K562 (cell line): ENCODE measurements at regions not wholly inside any gene's neighbourhood (a gene's known extent, or its start where the extent isn't known, plus 50 kb on each side); places are given as distances from the start of the nearest gene placed in this dataset.
"Not testable (repeated sequence)": the region's sequence is repeated elsewhere in the genome, so short reads cannot be mapped to it uniquely, and the experiment has no call there.

Experiments used
- ATF1 ChIP-seq, 2 experiments: fragments of 450-650 bp in 1 of 2; IDR thresholded peaks; 2 replicates each; pipeline ENCODE4 v1.6.1; 2016; ENCODE audit warnings: missing compliant biosample characterization in 1 of 2, missing genetic modification characterization in 1 of 2
- CEBPB ChIP-seq: fragments of 450-650 bp; IDR thresholded peaks from 2 replicates; pipeline ENCODE4 v1.6.1; 2016; ENCODE audit warnings: missing genetic modification characterization, missing compliant biosample characterization
- CHD2 ChIP-seq: IDR thresholded peaks from 2 replicates; pipeline ENCODE4 v1.6.1; 2011; ENCODE audit warnings: low read depth, low read length
- EP300 ChIP-seq: IDR thresholded peaks from 2 replicates; pipeline ENCODE4 v1.6.1; 2012; ENCODE audit warnings: low read length, improper control_type of control experiment
- MTA3 ChIP-seq: fragments of 450-650 bp; formaldehyde crosslinking; IDR thresholded peaks from 2 replicates; pipeline ENCODE4 v1.6.1; 2017; ENCODE audit warnings: mild to moderate bottlenecking, borderline replicate concordance
- PKNOX1 ChIP-seq: fragments of 450-650 bp; IDR thresholded peaks from 2 replicates; pipeline ENCODE4 v1.6.1; 2016
- SMARCC2 ChIP-seq: fragments of 450-650 bp; IDR thresholded peaks from 2 replicates; pipeline ENCODE4 v1.6.1; 2017; ENCODE audit warnings: antibody characterized with exemption, moderate library complexity, mild to moderate bottlenecking, low read depth
- SRSF9 ChIP-seq: fragments of 200-400 bp; formaldehyde crosslinking; IDR thresholded peaks from 2 replicates; pipeline ENCODE4 v1.6.1; 2017; ENCODE audit warnings: low read depth, low read length, borderline replicate concordance
- TFAM ChIP-seq: fragments of 250-450 bp; sonication (Bioruptor Pico); conservative IDR thresholded peaks from 2 replicates; pipeline ENCODE4 v1.5.0; 2021; ENCODE audit warnings: mild to moderate bottlenecking, moderate library complexity
- TF ChIP-seq, protein P1 (sequence below), 2 experiments: fragments of 450-650 bp in 1 of 2; IDR thresholded peaks; 2 replicates each; pipeline ENCODE4 v1.6.1; 2011 to 2017; ENCODE audit warnings: low read depth in 2 of 2, antibody characterized with exemption in 1 of 2, borderline replicate concordance in 1 of 2, low read length in 1 of 2, mild to moderate bottlenecking in 1 of 2, mixed read lengths in 1 of 2; ENCODE audit not compliant: control insufficient read depth in 1 of 2
- TF ChIP-seq, protein P2 (sequence below): sonication (generic); formaldehyde crosslinking; IDR thresholded peaks from 2 replicates; pipeline ENCODE4 v1.4.0; 2020; ENCODE audit warnings: mild to moderate bottlenecking, missing genetic modification reagents
- TF ChIP-seq, protein P3 (sequence below), 3 experiments: IDR thresholded peaks in 2 of 3; conservative IDR thresholded peaks in 1 of 3; 2 replicates each; pipeline ENCODE4 v1.5.1; 2011 to 2012; ENCODE audit warnings: low read length in 3 of 3, mild to moderate bottlenecking in 3 of 3, control low read depth in 2 of 3, improper control_type of control experiment in 1 of 3, inconsistent platforms in 1 of 3, low read depth in 1 of 3, mixed read lengths in 1 of 3, moderate library complexity in 1 of 3; ENCODE audit not compliant: insufficient read depth in 2 of 3

DNA sequence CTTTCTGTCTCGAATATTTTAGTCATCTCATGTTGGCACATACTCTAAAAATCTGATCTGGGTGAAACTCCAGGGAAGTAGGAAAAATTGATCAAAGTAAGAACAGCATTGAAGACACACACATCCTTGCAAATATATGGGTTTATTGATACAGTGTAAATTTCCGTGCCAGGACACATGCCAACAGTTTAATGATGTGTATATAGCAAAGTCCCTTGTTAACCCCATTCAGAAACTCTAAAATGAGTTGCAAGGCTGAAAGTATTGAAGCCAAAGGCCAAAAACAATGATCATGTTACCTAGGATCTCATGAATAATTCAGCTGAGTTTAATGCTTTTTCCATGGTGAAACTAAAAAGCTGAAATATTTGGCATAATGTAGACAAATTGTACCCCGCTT lies 62.3 kb upstream of the FAM72C start:
- TF ChIP-seq MTA3; CHD2; TFAM (CRISPR knock-in tag); SRSF9; SMARCC2; CEBPB; PKNOX1; ATF1 (CRISPR knock-in tag; IDR thresholded peaks at IDR 0.05); ATF1 (tag; IDR thresholded peaks at IDR 0.05); EP300: not testable (repeated sequence)
- TF ChIP-seq, protein P1, sequence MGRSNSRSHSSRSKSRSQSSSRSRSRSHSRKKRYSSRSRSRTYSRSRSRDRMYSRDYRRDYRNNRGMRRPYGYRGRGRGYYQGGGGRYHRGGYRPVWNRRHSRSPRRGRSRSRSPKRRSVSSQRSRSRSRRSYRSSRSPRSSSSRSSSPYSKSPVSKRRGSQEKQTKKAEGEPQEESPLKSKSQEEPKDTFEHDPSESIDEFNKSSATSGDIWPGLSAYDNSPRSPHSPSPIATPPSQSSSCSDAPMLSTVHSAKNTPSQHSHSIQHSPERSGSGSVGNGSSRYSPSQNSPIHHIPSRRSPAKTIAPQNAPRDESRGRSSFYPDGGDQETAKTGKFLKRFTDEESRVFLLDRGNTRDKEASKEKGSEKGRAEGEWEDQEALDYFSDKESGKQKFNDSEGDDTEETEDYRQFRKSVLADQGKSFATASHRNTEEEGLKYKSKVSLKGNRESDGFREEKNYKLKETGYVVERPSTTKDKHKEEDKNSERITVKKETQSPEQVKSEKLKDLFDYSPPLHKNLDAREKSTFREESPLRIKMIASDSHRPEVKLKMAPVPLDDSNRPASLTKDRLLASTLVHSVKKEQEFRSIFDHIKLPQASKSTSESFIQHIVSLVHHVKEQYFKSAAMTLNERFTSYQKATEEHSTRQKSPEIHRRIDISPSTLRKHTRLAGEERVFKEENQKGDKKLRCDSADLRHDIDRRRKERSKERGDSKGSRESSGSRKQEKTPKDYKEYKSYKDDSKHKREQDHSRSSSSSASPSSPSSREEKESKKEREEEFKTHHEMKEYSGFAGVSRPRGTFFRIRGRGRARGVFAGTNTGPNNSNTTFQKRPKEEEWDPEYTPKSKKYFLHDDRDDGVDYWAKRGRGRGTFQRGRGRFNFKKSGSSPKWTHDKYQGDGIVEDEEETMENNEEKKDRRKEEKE (IDR thresholded peaks at IDR 0.05; ENCODE audit: borderline replicate concordance in 1 of 2, control insufficient read depth in 1 of 2, low read depth in 2 of 2, low read length in 1 of 2) = not testable (repeated sequence)
- TF ChIP-seq, protein P2, sequence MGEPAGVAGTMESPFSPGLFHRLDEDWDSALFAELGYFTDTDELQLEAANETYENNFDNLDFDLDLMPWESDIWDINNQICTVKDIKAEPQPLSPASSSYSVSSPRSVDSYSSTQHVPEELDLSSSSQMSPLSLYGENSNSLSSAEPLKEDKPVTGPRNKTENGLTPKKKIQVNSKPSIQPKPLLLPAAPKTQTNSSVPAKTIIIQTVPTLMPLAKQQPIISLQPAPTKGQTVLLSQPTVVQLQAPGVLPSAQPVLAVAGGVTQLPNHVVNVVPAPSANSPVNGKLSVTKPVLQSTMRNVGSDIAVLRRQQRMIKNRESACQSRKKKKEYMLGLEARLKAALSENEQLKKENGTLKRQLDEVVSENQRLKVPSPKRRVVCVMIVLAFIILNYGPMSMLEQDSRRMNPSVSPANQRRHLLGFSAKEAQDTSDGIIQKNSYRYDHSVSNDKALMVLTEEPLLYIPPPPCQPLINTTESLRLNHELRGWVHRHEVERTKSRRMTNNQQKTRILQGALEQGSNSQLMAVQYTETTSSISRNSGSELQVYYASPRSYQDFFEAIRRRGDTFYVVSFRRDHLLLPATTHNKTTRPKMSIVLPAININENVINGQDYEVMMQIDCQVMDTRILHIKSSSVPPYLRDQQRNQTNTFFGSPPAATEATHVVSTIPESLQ = not testable (repeated sequence)
- TF ChIP-seq, protein P3, sequence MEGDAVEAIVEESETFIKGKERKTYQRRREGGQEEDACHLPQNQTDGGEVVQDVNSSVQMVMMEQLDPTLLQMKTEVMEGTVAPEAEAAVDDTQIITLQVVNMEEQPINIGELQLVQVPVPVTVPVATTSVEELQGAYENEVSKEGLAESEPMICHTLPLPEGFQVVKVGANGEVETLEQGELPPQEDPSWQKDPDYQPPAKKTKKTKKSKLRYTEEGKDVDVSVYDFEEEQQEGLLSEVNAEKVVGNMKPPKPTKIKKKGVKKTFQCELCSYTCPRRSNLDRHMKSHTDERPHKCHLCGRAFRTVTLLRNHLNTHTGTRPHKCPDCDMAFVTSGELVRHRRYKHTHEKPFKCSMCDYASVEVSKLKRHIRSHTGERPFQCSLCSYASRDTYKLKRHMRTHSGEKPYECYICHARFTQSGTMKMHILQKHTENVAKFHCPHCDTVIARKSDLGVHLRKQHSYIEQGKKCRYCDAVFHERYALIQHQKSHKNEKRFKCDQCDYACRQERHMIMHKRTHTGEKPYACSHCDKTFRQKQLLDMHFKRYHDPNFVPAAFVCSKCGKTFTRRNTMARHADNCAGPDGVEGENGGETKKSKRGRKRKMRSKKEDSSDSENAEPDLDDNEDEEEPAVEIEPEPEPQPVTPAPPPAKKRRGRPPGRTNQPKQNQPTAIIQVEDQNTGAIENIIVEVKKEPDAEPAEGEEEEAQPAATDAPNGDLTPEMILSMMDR (IDR thresholded peaks at IDR 0.05 in 2 of 3, conservative IDR thresholded peaks at IDR 0.05 in 1 of 3; ENCODE audit: insufficient read depth in 2 of 3, low read depth in 1 of 3, low read length in 3 of 3) = not testable (repeated sequence)
